Caco-2 (cell line): ENCODE measurements at regions not wholly inside any gene's neighbourhood (a gene's known extent, or its start where the extent isn't known, plus 50 kb on each side); places are given as distances from the start of the nearest gene placed in this dataset.

Experiments used
- BruUV-seq: library from RNA; stranded (reverse); fragments of 400-500 nt; replicated peaks from 2 replicates; lab custom pipeline; 2021; lab: Mats Ljungman, UMichigan
- CTCF ChIA-PET: fragments of 300-600 bp; sonication (Branson Sonifier 250); formaldehyde crosslinking; loops from one replicate; lab custom pipeline; 2022; ENCODE audit warnings: antibody characterized with exemption; lab: Charles Lee
- POLR2A ChIA-PET: fragments of 300-600 bp; sonication (Branson Sonifier 250); formaldehyde crosslinking; loops from one replicate; lab custom pipeline; 2022; ENCODE audit warnings: antibody characterized with exemption; lab: Charles Lee
- DNase-seq, 2 experiments: peaks; one replicate each; pipeline versions ENCODE4 v3.0.0 to v3.0.0-alpha.2; 2020 to 2022
- H3K27me3 ChIP-seq: replicated peaks from 2 replicates; pipeline ENCODE4 v1.6.0; 2011; ENCODE audit warnings: low read length; ENCODE audit not compliant: control insufficient read depth, insufficient read depth
- H3K36me3 ChIP-seq: 2 replicates; pipeline ENCODE4 v1.5.1; 2011; ENCODE audit warnings: low read length; ENCODE audit not compliant: control insufficient read depth, insufficient read depth
- H3K4me1 ChIP-seq: fragments of 250-450 bp; sonication (Bioruptor Pico); 2 replicates; pipeline ENCODE4 v1.5.1; 2020; ENCODE audit warnings: mild to moderate bottlenecking
- H3K4me3 ChIP-seq: 2 replicates; pipeline ENCODE4 v1.5.1; 2011; ENCODE audit warnings: low read depth, mild to moderate bottlenecking, control low read depth, low read length
- H3K9me3 ChIP-seq: fragments of 250-450 bp; sonication (Bioruptor Pico); 2 replicates; pipeline ENCODE4 v1.5.1; 2020; ENCODE audit warnings: mild to moderate bottlenecking, moderate library complexity
- H3K27ac Mint-ChIP-seq: one replicate; pipeline ENCODE4 v1.8.0; 2022; ENCODE audit warnings: mixed read lengths; ENCODE audit not compliant: unreplicated experiment
- H3K27me3 Mint-ChIP-seq: one replicate; pipeline ENCODE4 v1.8.0; 2022; ENCODE audit warnings: mixed read lengths; ENCODE audit not compliant: insufficient read depth, unreplicated experiment
- H3K36me3 Mint-ChIP-seq: one replicate; pipeline ENCODE4 v1.8.0; 2022; ENCODE audit warnings: mild to moderate bottlenecking, mixed read lengths; ENCODE audit not compliant: insufficient read depth, unreplicated experiment
- H3K4me1 Mint-ChIP-seq: one replicate; pipeline ENCODE4 v1.8.0; 2022; ENCODE audit warnings: low read depth, mixed read lengths; ENCODE audit not compliant: unreplicated experiment
- H3K4me3 Mint-ChIP-seq: one replicate; pipeline ENCODE4 v1.8.0; 2022; ENCODE audit warnings: mild to moderate bottlenecking, moderate library complexity, mixed read lengths; ENCODE audit not compliant: unreplicated experiment
- H3K9me3 Mint-ChIP-seq: one replicate; pipeline ENCODE4 v1.8.0; 2022; ENCODE audit warnings: mixed read lengths; ENCODE audit not compliant: unreplicated experiment
- intact Hi-C: fragments of 100-400 bp; cut with micrococcal nuclease; formaldehyde crosslinking; loops from one replicate; pipeline ENCODE4 v1.10.0; 2022; ENCODE audit not compliant: unreplicated experiment
- TF ChIP-seq, protein P1 (sequence below), 2 experiments: fragments of 200-600 bp in 1 of 2; IDR thresholded peaks; 1 replicate in 1 of 2; 2 replicates in 1 of 2; pipeline versions ENCODE4 v1.5.1 to v1.8.0; 2011 to 2022; ENCODE audit warnings: antibody characterized with exemption in 1 of 2, control low read depth in 1 of 2, inconsistent platforms in 1 of 2, low read depth in 1 of 2, low read length in 1 of 2, mild to moderate bottlenecking in 1 of 2, moderate library complexity in 1 of 2; ENCODE audit not compliant: insufficient read depth in 1 of 2, severe bottlenecking in 1 of 2, unreplicated experiment in 1 of 2

DNA sequence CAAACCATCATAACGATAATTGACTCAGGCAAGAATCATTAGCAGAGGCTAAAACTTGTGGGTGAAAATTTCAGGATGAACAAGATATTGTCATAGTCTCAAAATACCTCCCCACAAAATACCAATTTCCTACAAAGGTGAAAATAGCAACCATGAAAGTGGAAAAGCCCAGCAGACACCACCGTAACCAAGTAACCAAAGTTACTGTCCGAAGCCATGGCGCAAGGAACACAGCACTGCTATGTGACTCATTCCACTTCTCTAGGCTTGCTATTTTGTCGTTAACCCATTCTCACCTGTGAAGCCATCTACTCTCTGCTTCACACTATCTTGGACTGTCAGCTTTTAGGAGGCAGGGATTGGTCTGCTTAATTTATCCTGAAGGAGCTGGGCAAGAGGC, 113.8 kb upstream of the CACUL1 start:
- TF ChIP-seq, protein P1, sequence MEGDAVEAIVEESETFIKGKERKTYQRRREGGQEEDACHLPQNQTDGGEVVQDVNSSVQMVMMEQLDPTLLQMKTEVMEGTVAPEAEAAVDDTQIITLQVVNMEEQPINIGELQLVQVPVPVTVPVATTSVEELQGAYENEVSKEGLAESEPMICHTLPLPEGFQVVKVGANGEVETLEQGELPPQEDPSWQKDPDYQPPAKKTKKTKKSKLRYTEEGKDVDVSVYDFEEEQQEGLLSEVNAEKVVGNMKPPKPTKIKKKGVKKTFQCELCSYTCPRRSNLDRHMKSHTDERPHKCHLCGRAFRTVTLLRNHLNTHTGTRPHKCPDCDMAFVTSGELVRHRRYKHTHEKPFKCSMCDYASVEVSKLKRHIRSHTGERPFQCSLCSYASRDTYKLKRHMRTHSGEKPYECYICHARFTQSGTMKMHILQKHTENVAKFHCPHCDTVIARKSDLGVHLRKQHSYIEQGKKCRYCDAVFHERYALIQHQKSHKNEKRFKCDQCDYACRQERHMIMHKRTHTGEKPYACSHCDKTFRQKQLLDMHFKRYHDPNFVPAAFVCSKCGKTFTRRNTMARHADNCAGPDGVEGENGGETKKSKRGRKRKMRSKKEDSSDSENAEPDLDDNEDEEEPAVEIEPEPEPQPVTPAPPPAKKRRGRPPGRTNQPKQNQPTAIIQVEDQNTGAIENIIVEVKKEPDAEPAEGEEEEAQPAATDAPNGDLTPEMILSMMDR (IDR thresholded peaks at IDR 0.05; ENCODE audit: insufficient read depth in 1 of 2, low read depth in 1 of 2, low read length in 1 of 2, severe bottlenecking in 1 of 2, unreplicated experiment in 1 of 2): no peak
- H3K9me3 ChIP-seq: no peaks in the 10 kb centered on the region
- POLR2A ChIA-PET: no interaction called here
- Mint-ChIP-seq H3K4me3 (no peak overlapping the region), H3K4me1 (peaks cover 31% of the 10 kb centered on the region), H3K27me3 (peaks cover 3% of the 10 kb centered on the region), H3K9me3 (no peaks in the 10 kb centered on the region), H3K36me3 (no peaks in the 10 kb centered on the region), H3K27ac (no peak overlapping the region)
- DNase-seq: no peak
- CTCF ChIA-PET: no interaction called here
- no peaks in the 10 kb centered on the region for H3K27me3 ChIP-seq
- no TSS peak for BruUV-seq
- H3K36me3 ChIP-seq: no peaks in the 10 kb centered on the region
- H3K4me3 ChIP-seq: no peak overlapping the region
- intact Hi-C loops: no loop called here
- H3K4me1 ChIP-seq: peaks cover 24% of the 10 kb centered on the region

- TF ChIP-seq, protein P1 (IDR thresholded peaks at IDR 0.05; ENCODE audit: insufficient read depth in 1 of 2, low read depth in 1 of 2, low read length in 1 of 2, severe bottlenecking in 1 of 2, unreplicated experiment in 1 of 2): no peak
- POLR2A ChIA-PET: no interaction called here
- no peak overlapping the region for H3K4me3 Mint-ChIP-seq
Observed at GRCh38 chr10:118870467-118871243, 115.9 kb upstream of the CACUL1 start.

DNA sequence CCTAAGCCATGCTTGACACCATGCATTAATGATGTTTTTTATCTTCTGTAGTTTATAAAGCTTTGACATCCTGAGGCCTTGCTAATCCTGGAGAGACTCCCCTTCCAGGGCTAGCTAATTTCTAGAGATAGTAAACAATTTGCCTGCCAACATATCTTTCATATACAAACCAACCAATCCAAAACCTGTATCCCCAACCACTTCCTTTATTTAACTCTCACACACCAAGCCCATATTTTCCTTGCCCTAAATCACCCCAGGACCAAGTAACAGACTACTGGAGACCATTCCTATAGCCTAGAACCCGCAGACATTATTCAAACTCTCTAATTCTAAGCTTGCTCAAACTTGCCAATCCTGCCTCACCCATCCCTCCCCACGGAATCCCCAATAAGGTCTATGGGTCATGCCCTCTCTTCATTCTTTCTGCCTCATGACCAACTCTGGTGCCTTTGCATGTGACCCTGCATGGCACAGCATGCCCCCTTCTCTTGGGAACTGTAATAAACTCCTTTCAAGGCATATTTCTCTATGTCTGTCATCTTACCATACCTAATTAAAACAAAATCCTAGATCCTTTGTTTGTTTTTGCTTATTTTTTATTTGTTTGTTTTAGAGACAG, 116.6 kb upstream of the CACUL1 start:
- intact Hi-C loops: no loop called here
- Histone ChIP-seq H3K36me3 (no peaks in the 10 kb centered on the region), H3K27me3 (no peaks in the 10 kb centered on the region), H3K4me3 (no peak overlapping the region), H3K9me3 (no peaks in the 10 kb centered on the region), H3K4me1 (peaks cover 24% of the 10 kb centered on the region)
- TF ChIP-seq, protein P1 (IDR thresholded peaks at IDR 0.05; ENCODE audit: insufficient read depth in 1 of 2, low read depth in 1 of 2, low read length in 1 of 2, severe bottlenecking in 1 of 2, unreplicated experiment in 1 of 2): no peak
- Mint-ChIP-seq H3K4me1 (peaks cover 27% of the 10 kb centered on the region), H3K4me3 (no peak overlapping the region), H3K27ac (no peak overlapping the region), H3K36me3 (no peaks in the 10 kb centered on the region), H3K27me3 (peaks cover 3% of the 10 kb centered on the region), H3K9me3 (peaks cover 10% of the 10 kb centered on the region)
- ChIA-PET POLR2A (no interaction called here), CTCF (no interaction called here)
- no peak for DNase-seq
- BruUV-seq: no TSS peak

More at GRCh38 chr10:118870467-118871243, 115.9 kb upstream of the CACUL1 start:
- CTCF ChIA-PET: interaction anchor here (0.6 kb wide), 1 partner anchor 39 kb away, joined by 6 read pairs; no protein-coding TSS in a partner anchor
- intact Hi-C loops: no loop called here
- Histone ChIP-seq H3K9me3 (no peaks in the 10 kb centered on the region), H3K27me3 (no peaks in the 10 kb centered on the region), H3K4me1 (peaks cover 24% of the 10 kb centered on the region), H3K36me3 (no peaks in the 10 kb centered on the region), H3K4me3 (no peak overlapping the region)
- H3K36me3 Mint-ChIP-seq: no peaks in the 10 kb centered on the region
- peaks cover 33% of the 10 kb centered on the region for H3K4me1 Mint-ChIP-seq
- peaks cover 3% of the 10 kb centered on the region for H3K9me3 Mint-ChIP-seq
- DNase-seq: peak; percentile 35 to 58
- H3K27ac Mint-ChIP-seq: no peak overlapping the region
- no TSS peak for BruUV-seq
- H3K27me3 Mint-ChIP-seq: peaks cover 3% of the 10 kb centered on the region
